ENCODE measurements at regions not wholly inside any gene's neighbourhood (a gene's known extent, or its start where the extent isn't known, plus 50 kb on each side); places are given as distances from the start of the nearest gene placed in this dataset.

DNA sequence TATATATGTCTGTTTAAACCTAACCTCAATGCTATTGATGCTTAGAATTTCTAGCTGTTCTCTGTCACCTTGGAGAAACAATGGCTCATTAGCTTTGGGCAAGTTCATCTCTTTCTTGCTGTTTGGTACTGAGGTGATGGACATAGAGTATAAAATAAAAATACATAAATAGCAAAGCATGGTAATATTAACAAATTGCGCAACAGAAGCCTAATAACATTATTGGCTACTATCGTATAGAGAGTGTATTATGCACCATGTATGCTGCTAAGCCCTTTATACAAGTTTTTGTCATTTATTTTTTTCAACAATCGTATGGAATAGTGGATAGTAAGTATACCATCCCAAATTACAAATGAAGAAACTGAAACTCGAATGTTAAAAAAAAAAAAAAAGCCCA, 100.1 kb downstream of the ICOS start:
- Histone ChIP-seq H3K9me3 (ENCODE audit: control insufficient read depth, insufficient read depth, low read depth, low read length) (no peaks in the 10 kb centered on the region), H3K36me3 (ENCODE audit: control insufficient read depth in 2 of 2, insufficient read depth in 1 of 2, low read length in 2 of 2) (no peaks in the 10 kb centered on the region), H3K27ac (ENCODE audit: extremely low read depth, low read depth, low read length) (no peak overlapping the region), H3K4me3 (ENCODE audit: low read depth, low read length) (no peak overlapping the region), H3K4me1 (ENCODE audit: control insufficient read depth, insufficient read depth, low read length) (no peaks in the 10 kb centered on the region)
- ChIA-PET POLR2A (no interaction called here), CTCF (no interaction called here)
- TF ChIP-seq ZNF629 (tag by site-specific recombination; IDR thresholded peaks at IDR 0.05) = no peak

DNA sequence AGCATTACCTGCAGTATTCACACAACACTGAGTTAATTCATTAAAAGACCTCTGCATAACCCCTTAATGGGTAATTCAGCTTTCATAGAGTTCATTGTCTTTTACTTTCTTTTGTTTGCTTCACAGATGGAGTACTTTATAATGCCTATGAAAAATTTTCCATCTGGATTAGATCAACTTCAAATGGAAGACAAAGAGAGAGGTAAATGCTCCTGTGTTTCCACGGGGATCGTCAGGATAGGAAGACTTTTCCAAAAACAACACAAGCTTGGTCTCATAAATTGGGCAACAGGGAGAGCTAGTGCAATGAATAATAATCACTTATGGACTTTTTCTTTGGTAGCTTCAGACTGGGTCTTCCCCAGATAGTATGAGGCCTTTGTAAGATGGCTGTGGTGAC, 100.7 kb downstream of the ICOS start:
- no peaks in the 10 kb centered on the region for H3K36me3 ChIP-seq (ENCODE audit: control insufficient read depth in 2 of 2, insufficient read depth in 1 of 2, low read length in 2 of 2)
- no peaks in the 10 kb centered on the region for H3K4me1 ChIP-seq (ENCODE audit: control insufficient read depth, insufficient read depth, low read length)
- no peak overlapping the region for H3K4me3 ChIP-seq (ENCODE audit: low read depth, low read length)
- H3K9me3 ChIP-seq (ENCODE audit: control insufficient read depth, insufficient read depth, low read depth, low read length) = no peaks in the 10 kb centered on the region
- TF ChIP-seq ZNF654 (tag by site-specific recombination; IDR thresholded peaks at IDR 0.05; ENCODE audit: low read depth) (no peak), WT1 (tag by site-specific recombination; IDR thresholded peaks at IDR 0.05) (no peak), ZNF571 (tag by site-specific recombination; IDR thresholded peaks at IDR 0.05) (no peak), SETDB1 (IDR thresholded peaks at IDR 0.05; ENCODE audit: insufficient read length, low read length) (no peak), ZNF747 (tag by site-specific recombination; IDR thresholded peaks at IDR 0.05) (no peak), ZNF114 (tag by site-specific recombination; IDR thresholded peaks at IDR 0.05) (no peak), ZNF701 (tag by site-specific recombination; IDR thresholded peaks at IDR 0.05) (no peak), ZNF660 (tag by site-specific recombination; IDR thresholded peaks at IDR 0.05) (no peak), YY1 (tag by site-specific recombination; IDR thresholded peaks at IDR 0.05) (no peak), ZNF791 (tag by site-specific recombination; IDR thresholded peaks at IDR 0.05) (no peak), ZSCAN23 (tag by site-specific recombination; IDR thresholded peaks at IDR 0.05) (no peak), IKZF3 (tag by site-specific recombination; IDR thresholded peaks at IDR 0.05) (no peak), GFI1B (tag by site-specific recombination; IDR thresholded peaks at IDR 0.05) (no peak), ZBTB20 (tag by site-specific recombination; IDR thresholded peaks at IDR 0.05) (no peak), OSR2 (tag by site-specific recombination; IDR thresholded peaks at IDR 0.05) (no peak), ZNF530 (tag by site-specific recombination; IDR thresholded peaks at IDR 0.05; ENCODE audit: low read depth) (no peak)
- TF ChIP-seq, protein P1, sequence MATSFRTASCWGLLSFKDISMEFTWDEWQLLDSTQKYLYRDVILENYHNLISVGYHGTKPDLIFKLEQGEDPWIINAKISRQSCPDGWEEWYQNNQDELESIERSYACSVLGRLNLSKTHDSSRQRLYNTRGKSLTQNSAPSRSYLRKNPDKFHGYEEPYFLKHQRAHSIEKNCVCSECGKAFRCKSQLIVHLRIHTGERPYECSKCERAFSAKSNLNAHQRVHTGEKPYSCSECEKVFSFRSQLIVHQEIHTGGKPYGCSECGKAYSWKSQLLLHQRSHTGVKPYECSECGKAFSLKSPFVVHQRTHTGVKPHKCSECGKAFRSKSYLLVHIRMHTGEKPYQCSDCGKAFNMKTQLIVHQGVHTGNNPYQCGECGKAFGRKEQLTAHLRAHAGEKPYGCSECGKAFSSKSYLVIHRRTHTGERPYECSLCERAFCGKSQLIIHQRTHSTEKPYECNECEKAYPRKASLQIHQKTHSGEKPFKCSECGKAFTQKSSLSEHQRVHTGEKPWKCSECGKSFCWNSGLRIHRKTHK (tag by site-specific recombination; IDR thresholded peaks at IDR 0.05) = no peak
- TF ChIP-seq, protein P2, sequence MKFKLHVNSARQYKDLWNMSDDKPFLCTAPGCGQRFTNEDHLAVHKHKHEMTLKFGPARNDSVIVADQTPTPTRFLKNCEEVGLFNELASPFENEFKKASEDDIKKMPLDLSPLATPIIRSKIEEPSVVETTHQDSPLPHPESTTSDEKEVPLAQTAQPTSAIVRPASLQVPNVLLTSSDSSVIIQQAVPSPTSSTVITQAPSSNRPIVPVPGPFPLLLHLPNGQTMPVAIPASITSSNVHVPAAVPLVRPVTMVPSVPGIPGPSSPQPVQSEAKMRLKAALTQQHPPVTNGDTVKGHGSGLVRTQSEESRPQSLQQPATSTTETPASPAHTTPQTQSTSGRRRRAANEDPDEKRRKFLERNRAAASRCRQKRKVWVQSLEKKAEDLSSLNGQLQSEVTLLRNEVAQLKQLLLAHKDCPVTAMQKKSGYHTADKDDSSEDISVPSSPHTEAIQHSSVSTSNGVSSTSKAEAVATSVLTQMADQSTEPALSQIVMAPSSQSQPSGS (tag by site-specific recombination; IDR thresholded peaks at IDR 0.05; ENCODE audit: low read depth) = no peak
- ChIA-PET CTCF (interaction anchor here (1.4 kb wide), 1 partner anchor 13 kb away, joined by 3 read pairs; no protein-coding TSS in a partner anchor), POLR2A (no interaction called here)
- no peak overlapping the region for H3K27ac ChIP-seq (ENCODE audit: extremely low read depth, low read depth, low read length)

DNA sequence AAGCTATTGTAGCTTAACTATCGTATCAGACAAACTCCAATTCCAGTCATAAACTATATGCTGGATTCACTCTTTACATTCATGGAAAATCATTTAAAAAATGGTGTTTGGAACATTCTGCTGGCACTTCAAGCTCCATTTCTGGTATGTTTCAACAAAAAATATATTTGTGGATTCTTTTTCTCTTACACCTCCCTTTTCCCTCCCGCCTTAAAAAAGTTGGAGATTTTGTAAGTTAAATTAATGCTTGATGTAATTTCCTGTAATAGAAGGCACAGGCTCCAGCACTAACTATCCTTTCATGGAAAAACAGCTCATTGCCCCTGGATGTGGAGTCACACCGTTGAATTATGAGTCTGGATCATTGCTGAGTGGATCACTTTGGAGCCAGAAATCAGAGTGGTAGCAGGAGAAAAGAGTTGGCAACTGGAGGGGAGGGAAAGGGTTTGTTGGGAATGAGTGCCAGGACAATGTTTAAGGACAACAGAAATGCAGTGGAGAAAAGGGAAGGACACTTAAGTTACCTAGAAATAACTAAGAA, 102.8 kb downstream of the ICOS start:
- no peaks in the 10 kb centered on the region for H3K4me1 ChIP-seq (ENCODE audit: control insufficient read depth, insufficient read depth, low read length)
- no peak overlapping the region for H3K4me3 ChIP-seq (ENCODE audit: low read depth, low read length)
- no peaks in the 10 kb centered on the region for H3K36me3 ChIP-seq (ENCODE audit: control insufficient read depth in 2 of 2, insufficient read depth in 1 of 2, low read length in 2 of 2)
- POLR2A ChIA-PET = no interaction called here
- no peak for TF ChIP-seq SP7 (tag by site-specific recombination; IDR thresholded peaks at IDR 0.05)
- TF ChIP-seq ZNF514 (tag by site-specific recombination; IDR thresholded peaks at IDR 0.05) = no peak
- TF ChIP-seq ZNF677 (tag by site-specific recombination; IDR thresholded peaks at IDR 0.05) = no peak
- TF ChIP-seq ZNF548 (tag by site-specific recombination; IDR thresholded peaks at IDR 0.05) = no peak
- no peak for TF ChIP-seq ZNF37A (tag by site-specific recombination; IDR thresholded peaks at IDR 0.05)
- TF ChIP-seq ZNF585B (tag by site-specific recombination; IDR thresholded peaks at IDR 0.05) = no peak
- TF ChIP-seq ZFP37 (tag by site-specific recombination; IDR thresholded peaks at IDR 0.05) = no peak
- no peak for TF ChIP-seq ZNF624 (tag by site-specific recombination; IDR thresholded peaks at IDR 0.05)
- TF ChIP-seq, protein P3, sequence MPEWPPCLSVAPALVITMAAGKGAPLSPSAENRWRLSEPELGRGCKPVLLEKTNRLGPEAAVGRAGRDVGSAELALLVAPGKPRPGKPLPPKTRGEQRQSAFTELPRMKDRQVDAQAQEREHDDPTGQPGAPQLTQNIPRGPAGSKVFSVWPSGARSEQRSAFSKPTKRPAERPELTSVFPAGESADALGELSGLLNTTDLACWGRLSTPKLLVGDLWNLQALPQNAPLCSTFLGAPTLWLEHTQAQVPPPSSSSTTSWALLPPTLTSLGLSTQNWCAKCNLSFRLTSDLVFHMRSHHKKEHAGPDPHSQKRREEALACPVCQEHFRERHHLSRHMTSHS (tag by site-specific recombination; IDR thresholded peaks at IDR 0.05) = no peak
- no peak for TF ChIP-seq ZNF24 (tag by site-specific recombination; IDR thresholded peaks at IDR 0.05)
- no peak for TF ChIP-seq ZNF114 (tag by site-specific recombination; IDR thresholded peaks at IDR 0.05)
- CTCF ChIA-PET = interaction anchor here (0.7 to 0.9 kb wide), 3 partner anchors 12 to 32 kb away, joined by 3 to 4 read pairs (median 3); no protein-coding TSS in a partner anchor
- H3K27ac ChIP-seq (ENCODE audit: extremely low read depth, low read depth, low read length) = no peak overlapping the region
- no peaks in the 10 kb centered on the region for H3K9me3 ChIP-seq (ENCODE audit: control insufficient read depth, insufficient read depth, low read depth, low read length)

Data from HEK293 (cell line).